Brain pericyte (primary cell): ENCODE measurements at regions not wholly inside any gene's neighbourhood (a gene's known extent, or its start where the extent isn't known, plus 50 kb on each side); places are given as distances from the start of the nearest gene placed in this dataset.

Experiments
- DNase-seq: peaks from one replicate; pipeline ENCODE4 v3.0.0-alpha.2; 2012; ENCODE audit warnings: low read depth, low spot score

- DNase-seq: no peak
Measured at GRCh38 chr20:60126975-60127374, 168.8 kb downstream of the CDH26 start.

GRCh38 chr20:60131375-60131774, 173.2 kb downstream of the CDH26 start:
- no peak for DNase-seq

DNA sequence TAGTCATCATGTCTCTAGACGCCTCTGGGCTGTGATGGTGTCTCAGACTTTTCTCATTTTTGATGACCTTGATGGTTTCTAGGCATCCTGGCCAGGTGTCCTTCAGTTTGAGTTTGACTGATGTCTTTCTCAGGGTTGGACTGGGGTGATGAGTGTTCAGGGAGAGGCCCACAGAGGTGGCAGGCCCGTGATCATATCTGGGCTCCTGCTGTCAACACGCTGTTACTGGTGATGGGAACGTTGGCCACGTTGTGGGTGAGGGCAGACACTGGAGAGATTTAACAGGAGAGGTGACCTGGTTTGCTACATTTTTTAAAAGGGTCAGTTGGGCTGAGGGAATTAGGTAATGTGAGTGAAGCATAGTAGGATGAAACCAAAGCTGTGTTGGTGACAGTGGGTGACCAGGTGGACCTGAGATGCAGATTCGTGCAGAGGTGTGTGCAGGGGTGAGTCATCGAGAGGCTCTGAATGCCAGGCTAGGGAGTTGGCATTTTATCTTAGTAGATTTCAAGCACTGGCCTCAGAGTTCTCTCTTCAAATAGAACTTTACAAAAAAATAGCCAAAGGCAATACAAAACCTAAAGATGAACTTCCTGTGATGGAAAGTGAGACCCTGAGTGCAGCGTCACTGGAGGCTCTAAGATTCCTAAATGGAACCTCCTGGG, 174.1 kb downstream of the CDH26 start:
- DNase-seq: no peak

- no peak for DNase-seq
Measured at GRCh38 chr20:60132827-60133670, 174.8 kb downstream of the CDH26 start.

DNA sequence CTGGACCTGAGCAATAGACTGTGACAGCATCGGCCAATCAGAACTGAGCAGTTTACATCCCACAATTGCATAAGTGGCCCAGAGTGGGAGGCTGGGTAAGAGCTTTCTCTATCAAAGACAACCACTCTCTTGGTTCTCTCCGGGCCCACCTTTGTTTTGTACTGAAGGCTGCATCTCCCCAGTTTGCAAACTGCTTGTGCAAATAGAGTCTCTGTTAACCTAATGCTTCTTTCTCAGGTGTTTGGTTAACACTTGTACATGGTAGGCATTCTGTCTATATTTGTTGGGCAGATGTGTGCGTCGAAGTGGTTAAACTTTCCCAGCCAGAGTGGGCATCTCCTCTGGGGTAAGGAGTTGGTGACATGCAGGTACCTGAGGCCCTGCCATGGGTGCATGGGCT, 177.1 kb downstream of the CDH26 start:
- DNase-seq: no peak

GRCh38 chr20:60136645-60137401, 178.6 kb downstream of the CDH26 start:
- DNase-seq: no peak

DNA sequence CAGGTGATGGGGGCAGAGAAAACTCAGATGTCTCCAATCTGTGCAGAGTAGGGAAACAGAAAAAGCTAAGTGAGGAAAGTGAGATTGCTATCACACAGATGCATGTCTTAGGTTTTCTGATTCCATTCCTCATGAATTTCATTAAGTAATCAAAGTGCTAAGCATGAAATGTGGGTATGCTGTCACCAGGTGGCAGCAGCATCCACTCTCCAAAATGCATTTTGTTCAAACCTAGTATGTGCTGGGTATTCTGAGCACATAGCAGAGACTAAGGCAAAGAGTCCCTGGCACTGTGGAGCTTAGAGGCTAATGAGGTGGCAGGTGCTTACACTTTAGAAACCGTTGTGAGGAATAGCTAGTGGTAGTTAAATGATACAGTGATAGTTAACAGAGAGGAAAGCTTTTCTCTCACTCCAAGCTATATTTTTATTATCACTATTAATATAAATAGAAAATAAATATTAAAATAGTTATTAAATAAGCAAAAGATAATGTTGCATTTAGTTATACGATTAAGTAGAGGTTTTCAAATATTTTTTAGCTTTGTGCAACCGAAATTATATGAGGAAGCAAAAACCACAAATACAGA, 179.5 kb downstream of the CDH26 start:
- DNase-seq: no peak

- no peak for DNase-seq
Measured at GRCh38 chr20:60138256-60139220, 180.3 kb downstream of the CDH26 start.

- DNase-seq: peak; percentile 11
Measured at GRCh38 chr20:60139663-60140446, 181.6 kb downstream of the CDH26 start.

DNA sequence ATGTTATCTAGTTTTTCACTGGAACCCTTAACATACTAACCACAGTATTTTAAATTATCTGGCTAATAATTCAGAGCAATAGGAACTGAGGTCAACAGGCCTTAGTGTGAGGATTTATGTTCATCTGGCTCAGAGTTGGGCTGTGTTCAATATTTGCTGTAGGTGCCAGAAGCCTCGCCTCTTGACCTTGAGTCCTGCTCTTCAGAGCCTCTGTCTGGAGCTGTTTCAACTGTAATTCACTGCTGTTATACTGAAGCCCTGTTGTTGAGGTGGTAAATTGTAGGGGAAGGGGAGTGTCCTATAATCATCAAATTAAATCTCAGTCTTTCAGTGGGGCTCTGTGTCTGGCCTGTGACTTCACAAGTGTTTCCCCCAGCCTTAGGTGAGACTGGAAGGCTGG, 184.4 kb downstream of the CDH26 start:
- DNase-seq: no peak

DNA sequence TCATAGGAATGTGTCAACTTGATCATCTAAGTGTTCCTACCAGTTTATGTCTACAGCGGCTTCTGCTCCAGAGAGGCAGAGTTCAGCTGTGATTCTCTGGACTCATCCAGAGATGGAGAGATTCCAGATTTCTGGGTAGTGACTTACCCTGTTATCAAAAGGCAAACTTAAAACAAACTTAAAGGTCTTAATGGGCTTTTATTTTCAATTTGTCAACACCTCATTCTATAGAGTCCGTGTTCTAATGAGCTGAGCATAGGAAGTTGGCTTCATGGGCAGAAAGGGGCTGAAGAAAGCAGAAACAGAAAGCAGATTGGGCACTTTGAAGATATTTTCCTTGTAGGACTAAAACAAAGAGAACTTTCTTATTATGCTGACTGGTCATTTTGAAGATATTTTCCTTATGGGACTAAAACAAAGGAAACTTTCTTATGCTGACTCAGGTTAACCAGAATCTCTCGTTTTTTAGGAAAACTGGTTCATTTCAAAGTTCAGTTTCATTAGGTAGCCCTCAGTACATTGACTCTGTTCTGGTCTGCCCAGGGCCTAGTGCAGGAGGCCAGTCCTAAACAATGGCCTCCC, 185.1 kb downstream of the CDH26 start:
- DNase-seq: no peak

- DNase-seq: no peak
Measured at GRCh38 chr20:60144404-60144803, 186.2 kb downstream of the CDH26 start.

DNA sequence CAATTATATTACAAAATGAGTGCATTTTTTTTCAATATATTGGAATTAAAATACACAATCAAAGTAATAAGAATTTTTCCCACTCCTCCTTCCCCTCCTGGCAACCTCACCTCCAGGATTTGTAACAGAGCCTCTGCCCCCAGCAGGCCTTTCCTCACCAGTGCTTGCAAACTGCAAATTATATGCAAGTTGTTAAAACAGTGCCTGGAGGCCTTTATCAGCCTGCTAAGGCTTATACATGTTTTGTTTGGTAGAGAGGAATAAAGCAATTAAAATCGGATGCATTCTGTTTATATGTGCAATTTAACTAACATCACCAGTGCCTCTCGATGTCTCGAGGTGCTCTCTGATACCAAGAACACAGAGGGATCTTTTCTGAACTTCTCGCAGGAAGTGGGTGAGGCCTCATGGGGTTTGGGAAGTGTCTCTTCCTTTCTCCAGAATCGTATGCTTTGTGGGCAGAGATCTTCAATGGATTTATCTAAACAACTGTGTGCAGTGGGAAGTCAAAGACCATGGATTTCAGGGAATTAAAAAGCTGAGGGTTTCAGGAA, 186.8 kb downstream of the CDH26 start:
- DNase-seq: no peak

GRCh38 chr20:60147004-60147403, 188.8 kb downstream of the CDH26 start:
- no peak for DNase-seq

GRCh38 chr20:60148885-60149284, 190.7 kb downstream of the CDH26 start:
- no peak for DNase-seq

GRCh38 chr20:60152792-60153191, 194.6 kb downstream of the CDH26 start:
- no peak for DNase-seq

DNA sequence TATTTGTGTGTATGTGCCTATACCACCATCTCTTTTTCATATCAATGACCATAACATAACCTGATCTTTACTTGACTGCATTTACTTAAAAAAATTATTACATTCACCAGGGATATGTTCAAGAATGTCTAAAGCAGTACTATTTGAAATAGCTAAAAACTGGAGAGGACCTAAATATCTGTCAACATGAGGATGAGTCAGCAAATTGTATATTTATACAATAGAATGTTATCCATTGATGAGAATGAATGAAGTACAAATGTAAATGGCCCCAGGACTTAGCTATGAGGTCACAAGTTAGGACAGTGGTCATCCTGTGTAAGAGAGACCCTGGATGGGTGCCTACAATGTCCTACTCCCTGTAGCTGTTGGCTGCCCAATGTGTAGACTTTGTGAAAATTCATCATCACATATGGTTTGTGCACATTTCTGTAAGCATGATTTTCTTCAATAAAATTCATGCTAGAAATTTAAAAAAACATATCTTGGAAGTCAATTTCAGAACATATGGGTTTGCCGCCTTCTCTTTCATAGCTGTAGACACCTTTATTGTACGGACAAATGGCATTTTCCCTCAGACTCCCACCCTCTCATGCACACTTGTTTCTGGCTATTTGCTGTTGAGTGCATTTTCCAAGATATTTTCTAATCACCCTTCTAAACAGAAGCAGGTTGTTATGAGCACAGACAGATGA, 202.4 kb downstream of the CDH26 start:
- DNase-seq: no peak

GRCh38 chr20:60167812-60168211, 209.6 kb downstream of the CDH26 start:
- no peak for DNase-seq

GRCh38 chr20:60168963-60169362, 210.7 kb downstream of the CDH26 start:
- DNase-seq: no peak
